ENCODE measurements at regions not wholly inside any gene's neighbourhood (a gene's known extent, or its start where the extent isn't known, plus 50 kb on each side); places are given as distances from the start of the nearest gene placed in this dataset.

DNA sequence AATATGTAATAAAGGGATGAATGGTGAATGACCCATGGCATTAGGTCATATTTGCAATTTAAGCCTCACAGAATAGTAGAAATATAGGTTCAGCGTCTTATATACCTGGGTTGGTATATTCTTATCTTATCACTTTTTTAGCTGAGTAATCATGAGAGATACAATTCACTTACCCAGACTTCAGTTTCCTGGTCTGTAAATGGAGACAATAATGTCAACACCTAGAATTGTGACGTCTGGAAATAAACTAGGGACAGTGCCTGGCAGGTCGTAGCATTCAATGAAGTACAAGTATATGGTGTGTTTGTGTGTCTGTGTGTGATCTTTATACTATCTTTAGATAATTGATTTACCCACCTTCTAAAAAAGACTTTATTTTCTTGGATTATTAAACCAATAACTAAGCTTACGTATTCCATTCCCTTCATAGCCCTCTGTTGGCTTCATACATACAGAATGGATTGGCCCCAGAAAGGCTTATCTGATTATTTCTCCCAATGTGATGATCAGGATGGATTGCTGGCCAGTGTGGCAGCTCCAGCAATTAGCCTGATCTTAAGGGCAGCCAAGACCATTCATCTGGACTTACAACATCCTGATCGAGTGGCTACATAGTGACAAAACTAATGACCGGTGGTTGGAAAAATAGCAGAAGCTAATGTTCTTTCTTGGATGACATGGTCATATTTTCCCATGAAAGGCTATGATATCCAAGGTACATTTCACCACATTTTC lies 121.2 kb upstream of the NPVF start:
- no peak overlapping the region for H3K4me3 ChIP-seq
- no peaks in the 10 kb centered on the region for H3K9me3 ChIP-seq
- H3K27ac ChIP-seq = no peak overlapping the region
- intact Hi-C loops (cut with DNase I) = no loop called here
- no peaks in the 10 kb centered on the region for H3K36me3 ChIP-seq
- H3K4me1 ChIP-seq = no peaks in the 10 kb centered on the region
- ATAC-seq = no peak
- TF ChIP-seq, protein P1, sequence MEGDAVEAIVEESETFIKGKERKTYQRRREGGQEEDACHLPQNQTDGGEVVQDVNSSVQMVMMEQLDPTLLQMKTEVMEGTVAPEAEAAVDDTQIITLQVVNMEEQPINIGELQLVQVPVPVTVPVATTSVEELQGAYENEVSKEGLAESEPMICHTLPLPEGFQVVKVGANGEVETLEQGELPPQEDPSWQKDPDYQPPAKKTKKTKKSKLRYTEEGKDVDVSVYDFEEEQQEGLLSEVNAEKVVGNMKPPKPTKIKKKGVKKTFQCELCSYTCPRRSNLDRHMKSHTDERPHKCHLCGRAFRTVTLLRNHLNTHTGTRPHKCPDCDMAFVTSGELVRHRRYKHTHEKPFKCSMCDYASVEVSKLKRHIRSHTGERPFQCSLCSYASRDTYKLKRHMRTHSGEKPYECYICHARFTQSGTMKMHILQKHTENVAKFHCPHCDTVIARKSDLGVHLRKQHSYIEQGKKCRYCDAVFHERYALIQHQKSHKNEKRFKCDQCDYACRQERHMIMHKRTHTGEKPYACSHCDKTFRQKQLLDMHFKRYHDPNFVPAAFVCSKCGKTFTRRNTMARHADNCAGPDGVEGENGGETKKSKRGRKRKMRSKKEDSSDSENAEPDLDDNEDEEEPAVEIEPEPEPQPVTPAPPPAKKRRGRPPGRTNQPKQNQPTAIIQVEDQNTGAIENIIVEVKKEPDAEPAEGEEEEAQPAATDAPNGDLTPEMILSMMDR (IDR thresholded peaks at IDR 0.05) = no peak
- no peak for TF ChIP-seq POLR2A (IDR thresholded peaks at IDR 0.05)
- H3K27me3 ChIP-seq = no peaks in the 10 kb centered on the region
- DNase-seq = no peak
- 65% methylated on average over 6 of the region's 6 CpGs for WGBS (ENCODE audit: insufficient coverage, low coverage, low lambda C conversion rate, missing lambda C conversion rate)

DNA sequence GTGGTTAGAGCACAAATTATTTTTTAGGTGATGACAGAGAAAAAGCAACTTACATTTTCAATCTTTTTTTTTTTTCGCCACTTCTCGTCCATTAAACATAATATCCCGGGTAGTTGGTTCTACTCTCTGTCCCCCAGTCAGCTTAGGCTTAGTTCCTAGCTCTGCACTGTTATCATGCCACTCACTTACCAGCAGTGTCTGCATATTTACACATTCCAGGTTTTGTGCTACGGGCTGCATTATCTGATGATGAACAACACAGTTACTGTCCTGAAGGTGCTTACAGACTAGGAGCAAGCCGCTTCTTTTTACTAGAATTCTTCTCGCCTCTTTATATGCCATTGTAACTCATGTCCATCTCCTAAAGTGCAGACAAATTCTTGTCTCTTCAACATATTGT lies 121.8 kb upstream of the NPVF start:
- intact Hi-C loops (cut with DNase I) = no loop called here
- WGBS (ENCODE audit: insufficient coverage, low coverage, low lambda C conversion rate, missing lambda C conversion rate) = 61% methylated on average over 6 of the region's 6 CpGs
- Histone ChIP-seq H3K27me3 (no peaks in the 10 kb centered on the region), H3K9me3 (no peaks in the 10 kb centered on the region), H3K4me1 (no peaks in the 10 kb centered on the region), H3K36me3 (no peaks in the 10 kb centered on the region), H3K4me3 (no peak overlapping the region), H3K27ac (no peak overlapping the region)
- no peak for DNase-seq
- no peak for TF ChIP-seq POLR2A (IDR thresholded peaks at IDR 0.05)
- TF ChIP-seq, protein P1 (IDR thresholded peaks at IDR 0.05) = no peak
- ATAC-seq = no peak

DNA sequence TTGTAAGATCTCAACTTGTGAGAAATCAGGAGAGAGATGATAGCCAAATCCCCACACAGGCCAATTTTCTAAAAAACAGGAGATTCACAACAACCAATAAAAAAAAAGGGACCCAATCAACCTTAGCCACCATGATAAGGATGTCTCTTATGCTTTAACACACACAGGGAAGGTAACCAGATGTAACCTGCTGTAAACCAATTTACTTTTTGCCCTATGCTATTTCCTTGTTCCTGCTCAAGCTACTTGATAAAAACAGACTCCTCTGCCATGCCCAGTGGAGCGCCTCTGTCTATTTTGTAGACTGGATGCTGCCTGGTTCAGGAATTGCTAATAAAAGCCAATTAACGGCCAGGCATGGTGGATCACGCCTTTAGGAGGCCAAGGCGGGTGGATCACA lies 123.5 kb upstream of the NPVF start:
- no peak for DNase-seq
- Histone ChIP-seq H3K4me1 (no peaks in the 10 kb centered on the region), H3K36me3 (no peaks in the 10 kb centered on the region), H3K9me3 (no peaks in the 10 kb centered on the region), H3K27ac (no peak overlapping the region), H3K27me3 (no peaks in the 10 kb centered on the region), H3K4me3 (no peak overlapping the region)
- 77% methylated on average over 3 of the region's 4 CpGs for WGBS (ENCODE audit: insufficient coverage, low coverage, low lambda C conversion rate, missing lambda C conversion rate)
- no peak for ATAC-seq
- TF ChIP-seq POLR2A (IDR thresholded peaks at IDR 0.05) = no peak
- TF ChIP-seq, protein P1 (IDR thresholded peaks at IDR 0.05) = no peak
- intact Hi-C loops (cut with DNase I) = no loop called here

DNA sequence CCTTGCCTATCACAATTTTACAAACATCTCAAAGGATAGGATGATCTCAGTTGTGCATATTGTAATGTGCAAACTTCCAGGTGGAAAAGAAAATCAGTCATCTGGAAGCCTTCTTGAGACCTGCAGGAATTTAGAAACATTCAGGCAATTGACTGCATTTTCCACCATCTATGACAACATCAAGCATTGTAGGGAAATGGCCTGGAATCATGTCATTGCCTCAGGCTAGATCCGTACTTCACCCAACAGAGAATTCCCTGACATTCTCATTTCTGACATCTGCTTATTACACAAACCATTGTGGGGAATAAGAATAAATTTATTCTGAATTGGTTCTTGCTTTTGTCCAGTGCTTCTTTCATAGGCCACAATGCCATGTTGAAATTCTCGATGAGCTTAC lies 124.9 kb upstream of the NPVF start:
- TF ChIP-seq POLR2A (IDR thresholded peaks at IDR 0.05) = no peak
- TF ChIP-seq, protein P1 (IDR thresholded peaks at IDR 0.05) = no peak
- H3K36me3 ChIP-seq = no peaks in the 10 kb centered on the region
- 73% methylated on average over 2 of the region's 2 CpGs for WGBS (ENCODE audit: insufficient coverage, low coverage, low lambda C conversion rate, missing lambda C conversion rate)
- intact Hi-C loops (cut with DNase I) = no loop called here
- no peak overlapping the region for H3K27ac ChIP-seq
- no peaks in the 10 kb centered on the region for H3K27me3 ChIP-seq
- ATAC-seq (no peak), DNase-seq (no peak)
- H3K4me3 ChIP-seq = no peak overlapping the region
- H3K4me1 ChIP-seq = no peaks in the 10 kb centered on the region
- no peaks in the 10 kb centered on the region for H3K9me3 ChIP-seq
